ENCODE measurements at regions not wholly inside any gene's neighbourhood (a gene's known extent, or its start where the extent isn't known, plus 50 kb on each side); places are given as distances from the start of the nearest gene placed in this dataset.

GRCh38 chr3:124552224-124552623 lies 178.0 kb upstream of the UMPS start (continued):
- TF ChIP-seq, protein P1, sequence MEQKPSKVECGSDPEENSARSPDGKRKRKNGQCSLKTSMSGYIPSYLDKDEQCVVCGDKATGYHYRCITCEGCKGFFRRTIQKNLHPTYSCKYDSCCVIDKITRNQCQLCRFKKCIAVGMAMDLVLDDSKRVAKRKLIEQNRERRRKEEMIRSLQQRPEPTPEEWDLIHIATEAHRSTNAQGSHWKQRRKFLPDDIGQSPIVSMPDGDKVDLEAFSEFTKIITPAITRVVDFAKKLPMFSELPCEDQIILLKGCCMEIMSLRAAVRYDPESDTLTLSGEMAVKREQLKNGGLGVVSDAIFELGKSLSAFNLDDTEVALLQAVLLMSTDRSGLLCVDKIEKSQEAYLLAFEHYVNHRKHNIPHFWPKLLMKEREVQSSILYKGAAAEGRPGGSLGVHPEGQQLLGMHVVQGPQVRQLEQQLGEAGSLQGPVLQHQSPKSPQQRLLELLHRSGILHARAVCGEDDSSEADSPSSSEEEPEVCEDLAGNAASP (CRISPR knock-in tag; IDR thresholded peaks at IDR 0.05; ENCODE audit: borderline replicate concordance), result peak; percentile 74; the same call in 1 of the 2 replicates
- peak; percentile 86 for TF ChIP-seq SMAD3 (CRISPR knock-in tag; IDR thresholded peaks at IDR 0.05)
- peak; percentile 68 for TF ChIP-seq PAXIP1 (CRISPR knock-in tag; conservative IDR thresholded peaks at IDR 0.05)
- peak; percentile 77 for TF ChIP-seq ZBTB37 (CRISPR knock-in tag; IDR thresholded peaks at IDR 0.05)
- TF ChIP-seq EP300 (IDR thresholded peaks at IDR 0.05; ENCODE audit: low read depth in 2 of 2, low read length in 2 of 2), result peak in 1 of 2 experiments; percentile 63; a peak in 1 of 4 replicates
- peak; percentile 36; the same call in 1 of the 2 replicates for TF ChIP-seq EP300 (CRISPR knock-in tag; IDR thresholded peaks at IDR 0.05; ENCODE audit: borderline replicate concordance)
- peak; percentile 98 for TF ChIP-seq ARID5B (CRISPR knock-in tag; IDR thresholded peaks at IDR 0.05)
- no peak for TF ChIP-seq ZNF607 (CRISPR knock-in tag; IDR thresholded peaks at IDR 0.05; ENCODE audit: borderline replicate concordance)
- TF ChIP-seq RARA (CRISPR knock-in tag; IDR thresholded peaks at IDR 0.05), result peak; percentile 97
- TF ChIP-seq ZNF614 (CRISPR knock-in tag; IDR thresholded peaks at IDR 0.05; ENCODE audit: borderline replicate concordance), result 0 out of 2 replicates have a peak, but pooled peaks have one; percentile 46
- peak; percentile 58; the same call in 1 of the 2 replicates for TF ChIP-seq GATAD1 (CRISPR knock-in tag; IDR thresholded peaks at IDR 0.05)
- TF ChIP-seq, protein P2, sequence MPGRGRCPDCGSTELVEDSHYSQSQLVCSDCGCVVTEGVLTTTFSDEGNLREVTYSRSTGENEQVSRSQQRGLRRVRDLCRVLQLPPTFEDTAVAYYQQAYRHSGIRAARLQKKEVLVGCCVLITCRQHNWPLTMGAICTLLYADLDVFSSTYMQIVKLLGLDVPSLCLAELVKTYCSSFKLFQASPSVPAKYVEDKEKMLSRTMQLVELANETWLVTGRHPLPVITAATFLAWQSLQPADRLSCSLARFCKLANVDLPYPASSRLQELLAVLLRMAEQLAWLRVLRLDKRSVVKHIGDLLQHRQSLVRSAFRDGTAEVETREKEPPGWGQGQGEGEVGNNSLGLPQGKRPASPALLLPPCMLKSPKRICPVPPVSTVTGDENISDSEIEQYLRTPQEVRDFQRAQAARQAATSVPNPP (CRISPR knock-in tag; IDR thresholded peaks at IDR 0.05), result 0 out of 2 replicates have a peak, but pooled peaks have one; percentile 58
- TF ChIP-seq SALL1 (CRISPR knock-in tag; IDR thresholded peaks at IDR 0.05), result peak; percentile 46; the same call in 1 of the 2 replicates
- peak; percentile 88; the same call in 1 of the 2 replicates for TF ChIP-seq NCOR1 (IDR thresholded peaks at IDR 0.05; ENCODE audit: borderline replicate concordance, low read length)
- TF ChIP-seq TCF7 (IDR thresholded peaks at IDR 0.05; ENCODE audit: low read depth), result peak; percentile 8; the same call in 1 of the 2 replicates
- TF ChIP-seq ELF1 (CRISPR knock-in tag; IDR thresholded peaks at IDR 0.05), result 0 out of 2 replicates have a peak, but pooled peaks have one; percentile 25
- TF ChIP-seq KDM4B (CRISPR knock-in tag; IDR thresholded peaks at IDR 0.05), result no peak
- TF ChIP-seq GFI1 (CRISPR knock-in tag; IDR thresholded peaks at IDR 0.05; ENCODE audit: borderline replicate concordance), result peak; percentile 97

Data from HepG2 (cell line).